Neutrophil (primary cell): ENCODE measurements at regions not wholly inside any gene's neighbourhood (a gene's known extent, or its start where the extent isn't known, plus 50 kb on each side); places are given as distances from the start of the nearest gene placed in this dataset.

Experiments
- H3K27ac ChIP-seq: fragments of 200-600 bp; sonication (generic); 2 replicates; pipeline ENCODE4 v1.5.1; 2016; ENCODE audit warnings: mild to moderate bottlenecking, moderate library complexity
- H3K27me3 ChIP-seq: fragments of 200-600 bp; sonication (generic); 2 replicates; pipeline ENCODE4 v1.6.0; 2016; ENCODE audit warnings: mild to moderate bottlenecking
- H3K36me3 ChIP-seq: fragments of 200-600 bp; sonication (generic); 2 replicates; pipeline ENCODE4 v1.5.1; 2017
- H3K4me1 ChIP-seq, 2 experiments: fragments of 200-600 bp in 1 of 2; sonication (generic) in 1 of 2; 1 replicate in 1 of 2; 2 replicates in 1 of 2; pipeline versions ENCODE4 v1.5.1 to v1.6.1; 2013 to 2016; ENCODE audit warnings: low read depth in 1 of 2, low read length in 1 of 2, mild to moderate bottlenecking in 1 of 2, moderate library complexity in 1 of 2; ENCODE audit not compliant: control insufficient read depth in 1 of 2, insufficient read depth in 1 of 2
- H3K4me3 ChIP-seq, 2 experiments: fragments of 200-600 bp in 1 of 2; sonication (generic) in 1 of 2; 1 replicate in 1 of 2; 2 replicates in 1 of 2; pipeline ENCODE4 v1.5.1; 2013 to 2016; ENCODE audit warnings: low read depth in 1 of 2, low read length in 1 of 2, mild to moderate bottlenecking in 1 of 2, moderate library complexity in 1 of 2
- H3K9me3 ChIP-seq: fragments of 200-600 bp; sonication (generic); 2 replicates; pipeline ENCODE4 v1.5.1; 2016
- CTCF ChIP-seq: fragments of 200-600 bp; sonication (generic); IDR thresholded peaks from 2 replicates; pipeline ENCODE4 v1.5.1; 2016; ENCODE audit warnings: antibody characterized with exemption

GRCh38 chr9:108045851-108046250 lies 556.3 kb upstream of the KLF4 start:
- Histone ChIP-seq H3K4me3 (no peak overlapping the region), H3K36me3 (no peaks in the 10 kb centered on the region), H3K27ac (no peak overlapping the region), H3K4me1 (peaks cover 0 to 5% of the 10 kb centered on the region in 2 experiments), H3K9me3 (no peaks in the 10 kb centered on the region), H3K27me3 (no peaks in the 10 kb centered on the region)
- no peak for TF ChIP-seq CTCF

- no peak for TF ChIP-seq CTCF
- Histone ChIP-seq H3K27me3 (no peaks in the 10 kb centered on the region), H3K4me1 (no peaks in the 10 kb centered on the region), H3K4me3 (no peak overlapping the region), H3K9me3 (no peaks in the 10 kb centered on the region), H3K27ac (no peak overlapping the region), H3K36me3 (no peaks in the 10 kb centered on the region)
These were observed 554.0 kb upstream of the KLF4 start for GRCh38 chr9:108043585-108043984.

GRCh38 chr9:108041551-108041950 lies 552.0 kb upstream of the KLF4 start:
- no peaks in the 10 kb centered on the region for H3K9me3 ChIP-seq
- no peaks in the 10 kb centered on the region for H3K36me3 ChIP-seq
- no peaks in the 10 kb centered on the region for H3K4me1 ChIP-seq
- H3K4me3 ChIP-seq, result no peak overlapping the region
- no peak overlapping the region for H3K27ac ChIP-seq
- no peaks in the 10 kb centered on the region for H3K27me3 ChIP-seq
- TF ChIP-seq CTCF, result no peak

- no peaks in the 10 kb centered on the region for H3K4me1 ChIP-seq
- no peaks in the 10 kb centered on the region for H3K27me3 ChIP-seq
- no peaks in the 10 kb centered on the region for H3K9me3 ChIP-seq
- H3K4me3 ChIP-seq, result no peak overlapping the region
- TF ChIP-seq CTCF, result no peak
- no peaks in the 10 kb centered on the region for H3K36me3 ChIP-seq
- no peak overlapping the region for H3K27ac ChIP-seq
These were observed 551.2 kb upstream of the KLF4 start for GRCh38 chr9:108040783-108041182.

- TF ChIP-seq CTCF, result no peak
- Histone ChIP-seq H3K4me3 (no peak overlapping the region), H3K27me3 (no peaks in the 10 kb centered on the region), H3K4me1 (no peaks in the 10 kb centered on the region), H3K36me3 (no peaks in the 10 kb centered on the region), H3K27ac (no peak overlapping the region), H3K9me3 (no peaks in the 10 kb centered on the region)
These were observed 549.9 kb upstream of the KLF4 start for GRCh38 chr9:108039493-108039892.

- Histone ChIP-seq H3K4me1 (no peaks in the 10 kb centered on the region), H3K36me3 (no peaks in the 10 kb centered on the region)
These were observed 549.4 kb upstream of the KLF4 start for GRCh38 chr9:108039012-108039411.

More at GRCh38 chr9:108039012-108039411, 549.4 kb upstream of the KLF4 start:
- peaks cover 3% of the 10 kb centered on the region for H3K27me3 ChIP-seq
- no peaks in the 10 kb centered on the region for H3K9me3 ChIP-seq
- TF ChIP-seq CTCF, result no peak
- H3K4me3 ChIP-seq, result no peak overlapping the region
- no peak overlapping the region for H3K27ac ChIP-seq
